CD14-positive monocyte (primary cell): ENCODE measurements at regions not wholly inside any gene's neighbourhood (a gene's known extent, or its start where the extent isn't known, plus 50 kb on each side); places are given as distances from the start of the nearest gene placed in this dataset.

ENCODE experiments used
- DNase-seq, 3 donors: peaks; one replicate each; pipeline ENCODE4 v3.0.0-alpha.2; 2011 to 2022
- H2AFZ ChIP-seq: 2 replicates; pipeline ENCODE4 v1.6.0; 2012; ENCODE audit warnings: mild to moderate bottlenecking, low read depth, low read length, inconsistent platforms; ENCODE audit not compliant: insufficient read depth, poor library complexity, severe bottlenecking
- H3K27ac ChIP-seq, 2 donors: 1 replicate in 1 of 2; 2 replicates in 1 of 2; pipeline ENCODE4 v1.5.1; 2012 to 2013; ENCODE audit warnings: low read length in 2 of 2, control low read depth in 1 of 2, inconsistent platforms in 1 of 2, low read depth in 1 of 2, mild to moderate bottlenecking in 1 of 2
- H3K27me3 ChIP-seq, 2 donors: one replicate each; pipeline versions ENCODE4 v1.6.0 to v1.6.1; 2011 to 2013; ENCODE audit warnings: low read length in 2 of 2; ENCODE audit not compliant: control insufficient read depth in 2 of 2, insufficient read depth in 2 of 2
- H3K36me3 ChIP-seq, 2 donors: replicated peaks in 1 of 2; 1 replicate in 1 of 2; 2 replicates in 1 of 2; pipeline versions ENCODE4 v1.5.1 to v1.6.1; 2012 to 2013; ENCODE audit warnings: low read length in 2 of 2, control low read depth in 1 of 2, inconsistent platforms in 1 of 2, mild to moderate bottlenecking in 1 of 2; ENCODE audit not compliant: insufficient read depth in 2 of 2, control insufficient read depth in 1 of 2
- H3K4me1 ChIP-seq, 2 donors: 1 replicate in 1 of 2; 2 replicates in 1 of 2; pipeline versions ENCODE4 v1.5.1 to v1.6.1; 2012 to 2013; ENCODE audit warnings: low read length in 2 of 2, control low read depth in 1 of 2, inconsistent platforms in 1 of 2, mild to moderate bottlenecking in 1 of 2, moderate library complexity in 1 of 2; ENCODE audit not compliant: insufficient read depth in 2 of 2, control insufficient read depth in 1 of 2
- H3K4me2 ChIP-seq: replicated peaks from 2 replicates; pipeline ENCODE3; 2012; ENCODE audit warnings: low read length, moderate library complexity, mild to moderate bottlenecking; ENCODE audit not compliant: poor library complexity, severe bottlenecking; ENCODE audit errors: extremely low read depth
- H3K4me3 ChIP-seq, 3 experiments: fragments of 200-600 bp in 1 of 3; sonication (generic) in 1 of 3; replicated peaks in 1 of 3; 1 replicate in 2 of 3; 2 replicates in 1 of 3; pipeline ENCODE4 v1.5.1; 2011 to 2013; ENCODE audit warnings: low read length in 3 of 3, mild to moderate bottlenecking in 3 of 3, control low read depth in 2 of 3, low read depth in 2 of 3, inconsistent platforms in 1 of 3, moderate library complexity in 1 of 3
- H3K79me2 ChIP-seq: 2 replicates; pipeline ENCODE4 v1.6.0; 2012; ENCODE audit warnings: mild to moderate bottlenecking, control low read depth, inconsistent platforms, low read length, moderate library complexity; ENCODE audit not compliant: insufficient read depth
- H3K9ac ChIP-seq: 2 replicates; pipeline ENCODE4 v1.6.0; 2017; ENCODE audit warnings: low read length, mild to moderate bottlenecking; ENCODE audit not compliant: insufficient read depth, poor library complexity, severe bottlenecking
- H3K9me3 ChIP-seq, 2 donors: replicated peaks in 1 of 2; 1 replicate in 1 of 2; 2 replicates in 1 of 2; pipeline versions ENCODE4 v1.5.1 to v1.6.1; 2012 to 2013; ENCODE audit warnings: low read length in 2 of 2, control low read depth in 1 of 2; ENCODE audit not compliant: control insufficient read depth in 1 of 2, insufficient read depth in 1 of 2
- H4K20me1 ChIP-seq: 2 replicates; pipeline ENCODE4 v1.6.0; 2012; ENCODE audit warnings: mild to moderate bottlenecking, low read length, control low read depth, moderate library complexity; ENCODE audit not compliant: insufficient read depth
- H3K27ac Mint-ChIP-seq, 7 donors: one replicate each; pipeline ENCODE4 v1.8.0; 2020; ENCODE audit warnings: mild to moderate bottlenecking in 7 of 7, mixed read lengths in 7 of 7, moderate library complexity in 6 of 7, inconsistent platforms in 2 of 7
- H3K27me3 Mint-ChIP-seq, 3 donors: one replicate each; pipeline ENCODE4 v1.8.0; 2021 to 2022; ENCODE audit warnings: low read depth in 3 of 3, mild to moderate bottlenecking in 3 of 3, mixed read lengths in 3 of 3, moderate library complexity in 3 of 3, inconsistent platforms in 1 of 3
- H3K36me3 Mint-ChIP-seq, 2 donors: one replicate each; pipeline ENCODE4 v1.8.0; 2020; ENCODE audit warnings: mixed read lengths in 2 of 2, inconsistent platforms in 1 of 2, mild to moderate bottlenecking in 1 of 2
- H3K4me1 Mint-ChIP-seq: one replicate; pipeline ENCODE4 v1.8.0; 2020; ENCODE audit warnings: mild to moderate bottlenecking, mixed read lengths
- H3K4me3 Mint-ChIP-seq, 2 donors: one replicate each; pipeline ENCODE4 v1.8.0; 2020; ENCODE audit warnings: mild to moderate bottlenecking in 2 of 2, mixed read lengths in 2 of 2, moderate library complexity in 1 of 2
- H3K9me3 Mint-ChIP-seq, 7 donors: one replicate each; pipeline ENCODE4 v1.8.0; 2020 to 2022; ENCODE audit warnings: mixed read lengths in 7 of 7, mild to moderate bottlenecking in 6 of 7, moderate library complexity in 6 of 7, inconsistent platforms in 2 of 7
- CTCF ChIP-seq: fragments of 200-600 bp; IDR thresholded peaks from one replicate; pipeline ENCODE4 v1.8.0; 2022; ENCODE audit warnings: antibody characterized with exemption, mild to moderate bottlenecking
- WGBS: methylation state at CpG from one replicate; pipeline ENCODE4 v1.1.5; 2013; ENCODE audit warnings: missing lambda C conversion rate; ENCODE audit not compliant: insufficient coverage; 5-methylcytosine and 5-hydroxymethylcytosine counted together
- intact Hi-C, 2 donors: fragments of 100-400 bp; cut with micrococcal nuclease; formaldehyde crosslinking; loops; one replicate each; pipeline versions ENCODE4 v1.15.0 to v1.15.1; 2023

- Histone ChIP-seq H3K4me2 (no peak overlapping the region), H3K27ac (no peak overlapping the region), H3K36me3 (no peaks in the 10 kb centered on the region), H3K4me3 (no peak overlapping the region), H3K79me2 (no peaks in the 10 kb centered on the region), H2AFZ (no peak overlapping the region), H3K4me1 (peaks cover 33 to 41% of the 10 kb centered on the region in 2 donors), H3K9me3 (peaks cover 0 to 7% of the 10 kb centered on the region in 2 donors), H3K27me3 (no peaks in the 10 kb centered on the region), H4K20me1 (no peaks in the 10 kb centered on the region), H3K9ac (no peak overlapping the region)
- Mint-ChIP-seq H3K4me3 (no peak overlapping the region), H3K4me1 (peaks cover 42% of the 10 kb centered on the region), H3K36me3 (no peaks in the 10 kb centered on the region), H3K27ac (no peak overlapping the region), H3K27me3 (peaks cover 0 to 2% (median 2%) of the 10 kb centered on the region in 3 donors), H3K9me3 (peaks cover 2 to 11% (median 6%) of the 10 kb centered on the region in 7 donors)
- no peak for TF ChIP-seq CTCF
- intact Hi-C loops: no loop called here
- WGBS: no CpG with 5 or more reads among the region's 1 CpG
- DNase-seq: peak in 1 of 3 donors; percentile 16
Observed at GRCh38 chr10:78296785-78297184, 263.1 kb downstream of the RPS24 start.

- H3K4me1 ChIP-seq: peaks cover 41 to 44% of the 10 kb centered on the region in 2 donors
- H3K9ac ChIP-seq: no peak overlapping the region
- intact Hi-C loops: no loop called here
- H3K36me3 ChIP-seq: no peaks in the 10 kb centered on the region
- H3K4me2 ChIP-seq: no peak overlapping the region
- TF ChIP-seq CTCF: no peak
- peak overlapping the region; percentile 12 for H2AFZ ChIP-seq
- H3K27ac ChIP-seq: no peak overlapping the region
- no peak overlapping the region for H3K4me3 ChIP-seq
- peaks cover 2 to 11% (median 6%) of the 10 kb centered on the region in 7 donors for H3K9me3 Mint-ChIP-seq
- 86% methylated on average over 1 of the region's 1 CpG for WGBS
- DNase-seq: no peak
- no peaks in the 10 kb centered on the region for H4K20me1 ChIP-seq
- H3K79me2 ChIP-seq: no peaks in the 10 kb centered on the region
- no peak overlapping the region for H3K27ac Mint-ChIP-seq
- peaks cover 46% of the 10 kb centered on the region for H3K4me1 Mint-ChIP-seq
- H3K9me3 ChIP-seq: peaks cover 0 to 7% of the 10 kb centered on the region in 2 donors
- H3K36me3 Mint-ChIP-seq: no peaks in the 10 kb centered on the region
- H3K4me3 Mint-ChIP-seq: no peak overlapping the region
- peaks cover 0 to 2% (median 0%) of the 10 kb centered on the region in 3 donors for H3K27me3 Mint-ChIP-seq
- H3K27me3 ChIP-seq: no peaks in the 10 kb centered on the region
Observed at GRCh38 chr10:78297997-78298396, 264.3 kb downstream of the RPS24 start.
